ENCODE measurements at regions not wholly inside any gene's neighbourhood (a gene's known extent, or its start where the extent isn't known, plus 50 kb on each side); places are given as distances from the start of the nearest gene placed in this dataset.

- no peak for TF ChIP-seq CTCF (conservative IDR thresholded peaks at IDR 0.05; ENCODE audit: low read depth, low read length)
- no peak for TF ChIP-seq RAD21 (IDR thresholded peaks at IDR 0.05; ENCODE audit: low read length)
- TF ChIP-seq POLR2A (IDR thresholded peaks at IDR 0.05; ENCODE audit: low read depth, low read length), result no peak
- TF ChIP-seq CEBPB (IDR thresholded peaks at IDR 0.05; ENCODE audit: low read depth, low read length), result no peak
- no peak for TF ChIP-seq CHD1 (IDR thresholded peaks at IDR 0.05; ENCODE audit: low read depth, low read length)
- TF ChIP-seq SMC3 (IDR thresholded peaks at IDR 0.05; ENCODE audit: low read depth, low read length), result no peak
- TF ChIP-seq MAZ (IDR thresholded peaks at IDR 0.05; ENCODE audit: borderline replicate concordance, low read depth, low read length), result no peak
- TF ChIP-seq, protein P1, sequence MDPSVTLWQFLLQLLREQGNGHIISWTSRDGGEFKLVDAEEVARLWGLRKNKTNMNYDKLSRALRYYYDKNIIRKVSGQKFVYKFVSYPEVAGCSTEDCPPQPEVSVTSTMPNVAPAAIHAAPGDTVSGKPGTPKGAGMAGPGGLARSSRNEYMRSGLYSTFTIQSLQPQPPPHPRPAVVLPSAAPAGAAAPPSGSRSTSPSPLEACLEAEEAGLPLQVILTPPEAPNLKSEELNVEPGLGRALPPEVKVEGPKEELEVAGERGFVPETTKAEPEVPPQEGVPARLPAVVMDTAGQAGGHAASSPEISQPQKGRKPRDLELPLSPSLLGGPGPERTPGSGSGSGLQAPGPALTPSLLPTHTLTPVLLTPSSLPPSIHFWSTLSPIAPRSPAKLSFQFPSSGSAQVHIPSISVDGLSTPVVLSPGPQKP (IDR thresholded peaks at IDR 0.05; ENCODE audit: borderline replicate concordance, low read depth, low read length), result no peak
- no peak for TF ChIP-seq FOS (IDR thresholded peaks at IDR 0.05; ENCODE audit: low read depth, low read length)
- no peak for TF ChIP-seq MXI1 (IDR thresholded peaks at IDR 0.05; ENCODE audit: borderline replicate concordance, low read depth, low read length)
- TF ChIP-seq RCOR1 (IDR thresholded peaks at IDR 0.05; ENCODE audit: insufficient replicate concordance, low read length), result no peak
- no peak for TF ChIP-seq BHLHE40 (IDR thresholded peaks at IDR 0.05; ENCODE audit: low read depth, low read length)
Measured at GRCh38 chr20:53693262-53693871, 99.7 kb upstream of the ZNF217 start.

All from IMR-90 (cell line).